SU-DHL-6 (cell line): ENCODE measurements at regions not wholly inside any gene's neighbourhood (a gene's known extent, or its start where the extent isn't known, plus 50 kb on each side); places are given as distances from the start of the nearest gene placed in this dataset.

ENCODE experiments used
- H2AFZ ChIP-seq: fragments of 200-600 bp; sonication (generic); 2 replicates; pipeline ENCODE4 v1.6.1; 2014; ENCODE audit warnings: low read depth, mild to moderate bottlenecking, moderate library complexity, mixed read lengths, antibody characterized with exemption, low read length; ENCODE audit not compliant: severe bottlenecking
- H3F3A ChIP-seq: fragments of 200-600 bp; shearing (Covaris generic); 2 replicates; pipeline ENCODE4 v1.6.0; 2016; ENCODE audit warnings: antibody characterized with exemption, mild to moderate bottlenecking; ENCODE audit not compliant: insufficient read depth
- H3K27ac ChIP-seq: fragments of 200-600 bp; sonication (generic); 2 replicates; pipeline ENCODE4 v1.5.1; 2016; ENCODE audit warnings: low read depth, mild to moderate bottlenecking, low read length, moderate library complexity, mixed read lengths
- H3K27me3 ChIP-seq: fragments of 200-600 bp; sonication (generic), shearing (Covaris generic); 2 replicates; pipeline ENCODE4 v1.6.0; 2014; ENCODE audit warnings: mild to moderate bottlenecking, low read length
- H3K36me3 ChIP-seq: fragments of 200-600 bp; sonication (generic); 2 replicates; pipeline ENCODE4 v1.6.1; 2014; ENCODE audit warnings: mild to moderate bottlenecking, low read length, mixed read lengths
- H3K4me2 ChIP-seq: fragments of 300-600, 200-600 bp; shearing (Covaris generic), sonication (generic); 2 replicates; pipeline ENCODE4 v1.6.0; 2014; ENCODE audit warnings: low read length, low read depth, mild to moderate bottlenecking; ENCODE audit not compliant: poor library complexity, severe bottlenecking
- H3K4me3 ChIP-seq: fragments of 200-600 bp; sonication (generic); 2 replicates; pipeline ENCODE4 v1.5.1; 2014; ENCODE audit warnings: antibody characterized with exemption, low read length, mild to moderate bottlenecking, mixed read lengths; ENCODE audit not compliant: insufficient read depth, poor library complexity, severe bottlenecking
- H3K79me2 ChIP-seq: fragments of 200-600 bp; sonication (generic); 2 replicates; pipeline ENCODE4 v1.6.1; 2014; ENCODE audit warnings: mild to moderate bottlenecking, low read length, moderate library complexity; ENCODE audit not compliant: insufficient read depth
- H3K9ac ChIP-seq: fragments of 200-600 bp; sonication (generic); 2 replicates; pipeline ENCODE4 v1.7.0; 2014; ENCODE audit warnings: mild to moderate bottlenecking, low read length
- H3K9me2 ChIP-seq: fragments of 200-600 bp; sonication (generic); replicated peaks from 2 replicates; pipeline ENCODE4 v1.6.1; 2014; ENCODE audit warnings: low read length; ENCODE audit not compliant: insufficient read depth
- H3K9me3 ChIP-seq: fragments of 200-600 bp; sonication (generic); 2 replicates; pipeline ENCODE4 v1.6.1; 2014; ENCODE audit warnings: low read length, mixed read lengths; ENCODE audit not compliant: insufficient read depth
- H4K20me1 ChIP-seq: fragments of 200-600 bp; sonication (generic); 2 replicates; pipeline ENCODE4 v1.6.1; 2014; ENCODE audit warnings: low read depth, mild to moderate bottlenecking, antibody characterized with exemption, low read length, moderate library complexity, mixed read lengths
- CTCF ChIP-seq: fragments of 200-600 bp; sonication (generic); IDR thresholded peaks from one replicate; pipeline ENCODE4 v1.5.1; 2017; ENCODE audit warnings: antibody characterized with exemption, mild to moderate bottlenecking, low read length, moderate library complexity; ENCODE audit not compliant: insufficient read depth, poor library complexity, severe bottlenecking
- EZH2phosphoT487 ChIP-seq: fragments of 200-600 bp; sonication (generic), shearing (Covaris generic); conservative IDR thresholded peaks from 2 replicates; pipeline ENCODE4 v1.6.1; 2018; ENCODE audit warnings: mild to moderate bottlenecking, antibody characterized with exemption, low read length, moderate library complexity, mixed read lengths

DNA sequence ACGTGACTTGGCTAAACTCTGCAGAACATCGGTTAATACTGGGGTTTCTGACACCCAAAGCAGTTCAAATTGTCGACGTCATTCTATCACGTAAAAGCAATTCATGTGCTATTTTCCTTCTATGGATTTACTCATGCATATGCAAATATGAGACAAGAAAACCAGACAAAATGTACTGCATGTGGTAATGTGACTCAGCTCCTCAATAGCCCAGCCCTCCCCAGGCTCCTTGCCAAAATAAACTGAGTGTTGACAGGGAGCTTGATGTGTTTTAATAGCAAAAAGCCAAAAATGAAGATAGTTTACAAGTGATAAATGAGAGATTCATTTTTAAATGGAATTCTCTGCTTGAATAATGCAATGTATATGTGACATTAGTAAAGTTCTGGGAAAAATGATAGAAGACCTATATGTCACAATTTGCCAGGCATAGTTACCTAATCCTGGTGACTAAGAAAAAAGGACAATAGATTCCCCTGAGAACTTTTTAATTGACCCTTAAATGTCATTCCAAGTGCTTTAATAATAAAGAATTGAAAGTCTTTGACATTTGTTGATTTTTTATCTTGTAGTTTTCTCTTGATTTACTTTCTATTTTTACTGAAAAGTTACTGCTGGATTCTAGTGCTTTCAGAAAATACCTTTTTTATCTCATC is 1700.6 kb upstream of the TENM3 start:
- Histone ChIP-seq H3K9me3 (no peaks in the 10 kb centered on the region), H3K9ac (no peak overlapping the region), H3K9me2 (no peaks in the 10 kb centered on the region), H3F3A (no peaks in the 10 kb centered on the region), H3K79me2 (no peaks in the 10 kb centered on the region), H3K36me3 (no peaks in the 10 kb centered on the region), H2AFZ (no peak overlapping the region), H3K4me2 (no peak overlapping the region), H3K27me3 (no peaks in the 10 kb centered on the region), H3K27ac (no peak overlapping the region), H3K4me3 (no peak overlapping the region), H4K20me1 (no peaks in the 10 kb centered on the region)
- TF ChIP-seq CTCF: no peak
- TF ChIP-seq EZH2phosphoT487: no peak

GRCh38 chr4:180550106-180550505 is 1693.1 kb upstream of the TENM3 start:
- Histone ChIP-seq H3K36me3 (no peaks in the 10 kb centered on the region), H3K4me3 (no peak overlapping the region), H4K20me1 (no peaks in the 10 kb centered on the region), H3F3A (no peaks in the 10 kb centered on the region), H3K9me3 (no peaks in the 10 kb centered on the region), H3K9me2 (no peaks in the 10 kb centered on the region), H3K27ac (no peak overlapping the region), H3K9ac (no peak overlapping the region), H3K4me2 (no peak overlapping the region), H2AFZ (no peak overlapping the region), H3K79me2 (no peaks in the 10 kb centered on the region), H3K27me3 (no peaks in the 10 kb centered on the region)
- TF ChIP-seq CTCF (no peak), EZH2phosphoT487 (no peak)

GRCh38 chr4:180557348-180557747 is 1685.9 kb upstream of the TENM3 start:
- H2AFZ ChIP-seq: no peak overlapping the region
- no peaks in the 10 kb centered on the region for H3K27me3 ChIP-seq

More at GRCh38 chr4:180557348-180557747, 1685.9 kb upstream of the TENM3 start:
- no peaks in the 10 kb centered on the region for H3K36me3 ChIP-seq
- no peaks in the 10 kb centered on the region for H4K20me1 ChIP-seq
- no peak overlapping the region for H3K4me2 ChIP-seq
- H3F3A ChIP-seq: no peaks in the 10 kb centered on the region
- no peak overlapping the region for H3K27ac ChIP-seq
- TF ChIP-seq CTCF: no peak
- TF ChIP-seq EZH2phosphoT487: no peak
- H3K79me2 ChIP-seq: no peaks in the 10 kb centered on the region
- no peak overlapping the region for H3K4me3 ChIP-seq
- no peak overlapping the region for H3K9ac ChIP-seq
- no peaks in the 10 kb centered on the region for H3K9me2 ChIP-seq
- no peaks in the 10 kb centered on the region for H3K9me3 ChIP-seq
